ENCODE measurements at regions not wholly inside any gene's neighbourhood (a gene's known extent, or its start where the extent isn't known, plus 50 kb on each side); places are given as distances from the start of the nearest gene placed in this dataset.

- H4K8ac ChIP-seq (ENCODE audit: low read length), result no peak overlapping the region
- no peak overlapping the region for H2BK120ac ChIP-seq (ENCODE audit: low read depth, low read length)
- H4K91ac ChIP-seq (ENCODE audit: low read length), result no peak overlapping the region
- no peaks in the 10 kb centered on the region for H3K79me1 ChIP-seq (replicated peaks; ENCODE audit: low read length, poor library complexity, severe bottlenecking)
- no peak overlapping the region for H2BK15ac ChIP-seq (ENCODE audit: low read depth, poor library complexity, severe bottlenecking)
- H3K9me3 ChIP-seq (ENCODE audit: control insufficient read depth, low read length), result no peaks in the 10 kb centered on the region
- no peak overlapping the region for H3K4ac ChIP-seq (ENCODE audit: low read depth in 1 of 2, low read length in 2 of 2)
- no peak overlapping the region for H3K9ac ChIP-seq (ENCODE audit: low read length)
- H2AFZ ChIP-seq (ENCODE audit: low read depth, low read length), result no peak overlapping the region
- H3K4me1 ChIP-seq (ENCODE audit: control insufficient read depth, insufficient read depth, low read depth, low read length), result peaks cover 1% of the 10 kb centered on the region
- H2BK5ac ChIP-seq (ENCODE audit: low read depth, low read length, poor library complexity, severe bottlenecking), result no peak overlapping the region
- H3K14ac ChIP-seq (ENCODE audit: low read length in 2 of 2), result no peak overlapping the region
- no peak overlapping the region for H2AK5ac ChIP-seq (ENCODE audit: low read length, severe bottlenecking)
- H3K27me3 ChIP-seq (ENCODE audit: control insufficient read depth in 1 of 2, insufficient read depth in 1 of 2, low read length in 2 of 2), result no peaks in the 10 kb centered on the region
- no peak overlapping the region for H3K4me3 ChIP-seq (ENCODE audit: insufficient read depth in 1 of 2, low read depth in 1 of 2, low read length in 2 of 2)
- DNase-seq, result no peak
- H2BK12ac ChIP-seq (ENCODE audit: low read length in 2 of 2), result no peak overlapping the region
- no peaks in the 10 kb centered on the region for H3K36me3 ChIP-seq (ENCODE audit: control insufficient read depth in 1 of 2, insufficient read depth in 2 of 2, low read depth in 1 of 2, low read length in 2 of 2)
- H3K23ac ChIP-seq (ENCODE audit: low read length in 2 of 2), result no peak overlapping the region
- no peak overlapping the region for H3K18ac ChIP-seq (ENCODE audit: low read depth in 1 of 2, low read length in 2 of 2)
- H3K4me2 ChIP-seq (ENCODE audit: low read length, poor library complexity, severe bottlenecking), result no peak overlapping the region
- no peak overlapping the region for H3K27ac ChIP-seq (ENCODE audit: low read length, poor library complexity, severe bottlenecking)
These were observed 519.5 kb upstream of the LMCD1 start for GRCh38 chr3:7982126-7982525.

DNA sequence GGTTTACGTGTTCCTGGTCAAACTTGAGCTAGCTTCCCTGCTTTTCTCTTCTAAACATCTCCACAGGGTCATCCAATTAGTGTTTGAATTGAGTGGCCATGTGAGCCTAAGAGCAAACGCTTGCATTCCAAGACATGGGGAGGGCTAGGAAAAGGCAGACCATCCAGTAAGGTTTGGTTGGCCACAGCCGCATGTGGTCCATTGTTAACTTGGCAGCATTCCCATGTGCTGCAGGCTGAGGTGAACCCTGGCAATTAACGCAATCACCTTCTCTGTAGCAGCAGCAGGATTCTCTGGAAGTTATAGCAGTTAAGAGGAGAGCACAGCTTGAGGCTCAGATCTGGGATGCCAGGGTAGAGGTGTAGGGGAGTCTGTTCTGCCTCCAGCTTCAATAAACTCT lies 502.2 kb upstream of the LMCD1 start:
- no peak overlapping the region for H2AFZ ChIP-seq (ENCODE audit: low read depth, low read length)
- H2BK15ac ChIP-seq (ENCODE audit: low read depth, poor library complexity, severe bottlenecking), result no peak overlapping the region
- H3K14ac ChIP-seq (ENCODE audit: low read length in 2 of 2), result no peak overlapping the region
- H3K27me3 ChIP-seq (ENCODE audit: control insufficient read depth in 1 of 2, insufficient read depth in 1 of 2, low read length in 2 of 2), result no peaks in the 10 kb centered on the region
- no peak overlapping the region for H4K8ac ChIP-seq (ENCODE audit: low read length)
- no peak for DNase-seq
- no peak overlapping the region for H3K23ac ChIP-seq (ENCODE audit: low read length in 2 of 2)
- no peaks in the 10 kb centered on the region for H3K36me3 ChIP-seq (ENCODE audit: control insufficient read depth in 1 of 2, insufficient read depth in 2 of 2, low read depth in 1 of 2, low read length in 2 of 2)
- no peaks in the 10 kb centered on the region for H3K79me1 ChIP-seq (replicated peaks; ENCODE audit: low read length, poor library complexity, severe bottlenecking)
- H2BK12ac ChIP-seq (ENCODE audit: low read length in 2 of 2), result no peak overlapping the region
- no peak overlapping the region for H3K27ac ChIP-seq (ENCODE audit: low read length, poor library complexity, severe bottlenecking)
- H2AK5ac ChIP-seq (ENCODE audit: low read length, severe bottlenecking), result no peak overlapping the region
- peaks cover 3% of the 10 kb centered on the region for H3K9me3 ChIP-seq (ENCODE audit: control insufficient read depth, low read length)
- no peak overlapping the region for H3K4me3 ChIP-seq (ENCODE audit: insufficient read depth in 1 of 2, low read depth in 1 of 2, low read length in 2 of 2)
- no peak overlapping the region for H3K4me2 ChIP-seq (ENCODE audit: low read length, poor library complexity, severe bottlenecking)
- H3K18ac ChIP-seq (ENCODE audit: low read depth in 1 of 2, low read length in 2 of 2), result no peak overlapping the region
- no peaks in the 10 kb centered on the region for H3K4me1 ChIP-seq (ENCODE audit: control insufficient read depth, insufficient read depth, low read depth, low read length)
- no peak overlapping the region for H2BK120ac ChIP-seq (ENCODE audit: low read depth, low read length)
- no peak overlapping the region for H2BK5ac ChIP-seq (ENCODE audit: low read depth, low read length, poor library complexity, severe bottlenecking)
- no peak overlapping the region for H3K4ac ChIP-seq (ENCODE audit: low read depth in 1 of 2, low read length in 2 of 2)
- H4K91ac ChIP-seq (ENCODE audit: low read length), result no peak overlapping the region
- H3K9ac ChIP-seq (ENCODE audit: low read length), result no peak overlapping the region
- WGBS, result 58% methylated on average over 4 of the region's 4 CpGs

DNA sequence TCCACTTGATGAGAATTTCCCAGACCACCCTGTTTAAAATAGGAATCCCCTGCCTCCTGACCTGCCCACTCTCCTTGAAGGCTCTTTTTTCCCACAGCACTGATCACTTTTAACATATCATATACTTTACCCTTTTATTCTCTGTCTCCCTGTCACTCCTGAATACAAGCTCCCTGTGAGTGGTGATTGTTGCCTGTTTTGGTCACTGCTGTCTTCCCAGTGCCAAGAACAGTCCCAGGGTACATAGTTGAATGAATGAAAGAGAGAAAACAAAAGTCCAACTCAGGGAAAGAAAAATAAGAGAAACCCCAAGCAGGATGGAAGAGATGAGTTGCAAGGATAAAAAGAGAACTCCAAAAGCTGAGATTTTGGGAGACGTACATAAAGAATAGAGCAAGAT lies 500.3 kb upstream of the LMCD1 start:
- Histone ChIP-seq H4K91ac (ENCODE audit: low read length) (no peak overlapping the region), H3K4me2 (ENCODE audit: low read length, poor library complexity, severe bottlenecking) (no peak overlapping the region)

DNA sequence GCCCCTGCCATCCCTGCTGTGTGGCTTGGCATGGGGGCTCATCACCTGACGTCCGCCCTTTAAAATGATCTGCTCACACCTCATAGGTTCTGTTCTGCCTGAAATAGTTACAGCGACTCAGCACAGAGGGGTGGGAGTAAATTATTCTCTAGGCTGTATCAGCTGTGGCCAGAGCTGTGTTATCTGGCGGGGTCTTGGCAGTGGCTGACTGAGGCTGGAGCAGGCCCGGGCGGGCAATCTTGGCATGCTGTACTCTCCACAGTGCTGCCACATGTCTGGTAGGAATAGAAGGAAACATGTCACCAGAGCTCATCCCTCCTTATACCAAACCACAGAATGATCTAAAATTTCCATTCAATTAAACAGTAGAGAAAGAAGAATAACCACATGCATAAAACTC lies 499.9 kb upstream of the LMCD1 start:
- H3K9ac ChIP-seq (ENCODE audit: low read length), result no peak overlapping the region
- no peak overlapping the region for H3K4me2 ChIP-seq (ENCODE audit: low read length, poor library complexity, severe bottlenecking)
- H2BK120ac ChIP-seq (ENCODE audit: low read depth, low read length), result no peak overlapping the region
- no peak overlapping the region for H4K8ac ChIP-seq (ENCODE audit: low read length)
- no peaks in the 10 kb centered on the region for H3K79me1 ChIP-seq (replicated peaks; ENCODE audit: low read length, poor library complexity, severe bottlenecking)
- H3K27ac ChIP-seq (ENCODE audit: low read length, poor library complexity, severe bottlenecking), result no peak overlapping the region
- H3K4me1 ChIP-seq (ENCODE audit: control insufficient read depth, insufficient read depth, low read depth, low read length), result no peaks in the 10 kb centered on the region
- H4K91ac ChIP-seq (ENCODE audit: low read length), result no peak overlapping the region
- H3K36me3 ChIP-seq (ENCODE audit: control insufficient read depth in 1 of 2, insufficient read depth in 2 of 2, low read depth in 1 of 2, low read length in 2 of 2), result no peaks in the 10 kb centered on the region
- no peak overlapping the region for H2AFZ ChIP-seq (ENCODE audit: low read depth, low read length)
- no peak overlapping the region for H3K23ac ChIP-seq (ENCODE audit: low read length in 2 of 2)
- H3K18ac ChIP-seq (ENCODE audit: low read depth in 1 of 2, low read length in 2 of 2), result no peak overlapping the region
- H3K4ac ChIP-seq (ENCODE audit: low read depth in 1 of 2, low read length in 2 of 2), result no peak overlapping the region
- 96% methylated on average over 6 of the region's 6 CpGs for WGBS
- no peak for DNase-seq
- no peak overlapping the region for H2BK15ac ChIP-seq (ENCODE audit: low read depth, poor library complexity, severe bottlenecking)
- no peak overlapping the region for H2BK5ac ChIP-seq (ENCODE audit: low read depth, low read length, poor library complexity, severe bottlenecking)
- no peaks in the 10 kb centered on the region for H3K27me3 ChIP-seq (ENCODE audit: control insufficient read depth in 1 of 2, insufficient read depth in 1 of 2, low read length in 2 of 2)
- no peak overlapping the region for H2AK5ac ChIP-seq (ENCODE audit: low read length, severe bottlenecking)
- H3K4me3 ChIP-seq (ENCODE audit: insufficient read depth in 1 of 2, low read depth in 1 of 2, low read length in 2 of 2), result no peak overlapping the region
- H3K9me3 ChIP-seq (ENCODE audit: control insufficient read depth, low read length), result peaks cover 6% of the 10 kb centered on the region
- no peak overlapping the region for H3K14ac ChIP-seq (ENCODE audit: low read length in 2 of 2)
- no peak overlapping the region for H2BK12ac ChIP-seq (ENCODE audit: low read length in 2 of 2)

More for the DNA sequence above, 500.3 kb upstream of the LMCD1 start:
- Histone ChIP-seq H3K18ac (ENCODE audit: low read depth in 1 of 2, low read length in 2 of 2) (no peak overlapping the region), H3K4ac (ENCODE audit: low read depth in 1 of 2, low read length in 2 of 2) (no peak overlapping the region), H3K23ac (ENCODE audit: low read length in 2 of 2) (no peak overlapping the region), H2BK5ac (ENCODE audit: low read depth, low read length, poor library complexity, severe bottlenecking) (no peak overlapping the region), H3K27ac (ENCODE audit: low read length, poor library complexity, severe bottlenecking) (no peak overlapping the region), H2BK12ac (ENCODE audit: low read length in 2 of 2) (no peak overlapping the region), H3K79me1 (replicated peaks; ENCODE audit: low read length, poor library complexity, severe bottlenecking) (no peaks in the 10 kb centered on the region), H3K14ac (ENCODE audit: low read length in 2 of 2) (no peak overlapping the region), H2BK120ac (ENCODE audit: low read depth, low read length) (no peak overlapping the region), H3K4me1 (ENCODE audit: control insufficient read depth, insufficient read depth, low read depth, low read length) (no peaks in the 10 kb centered on the region), H2AK5ac (ENCODE audit: low read length, severe bottlenecking) (no peak overlapping the region), H3K4me3 (ENCODE audit: insufficient read depth in 1 of 2, low read depth in 1 of 2, low read length in 2 of 2) (no peak overlapping the region), H3K36me3 (ENCODE audit: control insufficient read depth in 1 of 2, insufficient read depth in 2 of 2, low read depth in 1 of 2, low read length in 2 of 2) (no peaks in the 10 kb centered on the region), H3K9ac (ENCODE audit: low read length) (no peak overlapping the region), H3K27me3 (ENCODE audit: control insufficient read depth in 1 of 2, insufficient read depth in 1 of 2, low read length in 2 of 2) (no peaks in the 10 kb centered on the region), H4K8ac (ENCODE audit: low read length) (no peak overlapping the region), H2BK15ac (ENCODE audit: low read depth, poor library complexity, severe bottlenecking) (no peak overlapping the region), H3K9me3 (ENCODE audit: control insufficient read depth, low read length) (peaks cover 6% of the 10 kb centered on the region), H2AFZ (ENCODE audit: low read depth, low read length) (no peak overlapping the region)
- no peak for DNase-seq
- WGBS, result 75% methylated on average over 1 of the region's 1 CpG

Data from mesenchymal stem cell (in vitro differentiated cells and primary cell).